Prostate gland (tissue), 2 donors: ENCODE measurements at regions not wholly inside any gene's neighbourhood (a gene's known extent, or its start where the extent isn't known, plus 50 kb on each side); places are given as distances from the start of the nearest gene placed in this dataset.
A peak's percentile ranks its signal among the peaks of the same experiment; 100 is the strongest.

Experiments
- DNase-seq: peaks from one replicate; pipeline ENCODE4 v3.0.0-alpha.2; 2019; ENCODE audit warnings: low spot score
- H3K27ac ChIP-seq, 2 donors: fragments of 200-600 bp; sonication (generic); 2 replicates each; pipeline ENCODE4 v1.5.1; 2017 to 2019
- H3K27me3 ChIP-seq: fragments of 200-600 bp; sonication (generic); replicated peaks from 2 replicates; pipeline ENCODE4 v1.5.1; 2019; ENCODE audit not compliant: insufficient read depth
- H3K36me3 ChIP-seq, 2 donors: fragments of 200-600 bp; sonication (generic); 1 replicate in 1 of 2; 2 replicates in 1 of 2; pipeline versions ENCODE4 v1.5.1 to v1.8.1; 2017 to 2019
- H3K4me1 ChIP-seq: fragments of 200-600 bp; sonication (generic); replicated peaks from 2 replicates; pipeline ENCODE4 v1.5.1; 2019
- H3K4me3 ChIP-seq, 2 donors: fragments of 200-600 bp; sonication (generic); 2 replicates each; pipeline ENCODE4 v1.5.1; 2017 to 2019
- H3K9me3 ChIP-seq: fragments of 200-600 bp; sonication (generic); 2 replicates; pipeline ENCODE4 v1.5.1; 2017
- POLR2A ChIP-seq: fragments of 450-650 bp; IDR thresholded peaks from one replicate; pipeline ENCODE4 v1.6.1; 2016; ENCODE audit warnings: antibody characterized with exemption, mild to moderate bottlenecking
- POLR2AphosphoS5 ChIP-seq: sonication (generic); formaldehyde crosslinking; IDR thresholded peaks from one replicate; pipeline ENCODE4 v1.6.1; 2017; ENCODE audit warnings: antibody characterized with exemption
- WGBS: methylation state at CpG from one replicate; pipeline ENCODE4 v1.1.5; 2018; 5-methylcytosine and 5-hydroxymethylcytosine counted together
- intact Hi-C: fragments of 100-400 bp; cut with DNase I; formaldehyde crosslinking; loops from one replicate; pipeline ENCODE4 v1.14.2; 2022
- TF ChIP-seq, protein P1 (sequence below), 4 experiments: fragments of 200-600 bp in 2 of 4; fragments of 450-650 bp in 2 of 4; sonication (generic) in 2 of 4; IDR thresholded peaks; 1 replicate in 3 of 4; 2 replicates in 1 of 4; pipeline ENCODE4 v1.5.1; 2016 to 2019; ENCODE audit warnings: antibody characterized with exemption in 4 of 4, mild to moderate bottlenecking in 2 of 4, moderate library complexity in 2 of 4

DNA sequence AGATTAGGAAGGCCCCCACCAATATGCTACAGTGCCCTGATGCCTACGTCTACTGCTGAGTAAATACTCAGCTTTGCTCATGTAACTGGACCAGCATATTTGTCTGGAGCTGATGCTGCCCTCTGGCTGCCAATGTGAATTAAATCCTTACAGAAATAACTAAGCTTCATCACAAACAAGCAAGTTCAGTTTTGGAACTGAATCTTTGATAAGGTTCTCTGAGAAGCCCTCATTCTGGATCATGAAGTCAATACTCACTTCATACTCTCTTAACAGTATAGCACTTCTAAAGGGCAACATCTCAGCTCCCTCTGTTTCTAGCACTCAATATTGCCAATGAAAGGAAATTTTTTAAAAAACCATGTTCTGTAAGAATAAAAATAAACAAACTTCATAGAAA, 246.7 kb downstream of the ETV1 start:
- Histone ChIP-seq H3K27me3 (no peaks in the 10 kb centered on the region), H3K9me3 (no peaks in the 10 kb centered on the region), H3K4me1 (no peaks in the 10 kb centered on the region), H3K4me3 (no peak overlapping the region), H3K36me3 (no peaks in the 10 kb centered on the region), H3K27ac (no peak overlapping the region)
- TF ChIP-seq POLR2AphosphoS5 (no peak), POLR2A (no peak)
- TF ChIP-seq, protein P1, sequence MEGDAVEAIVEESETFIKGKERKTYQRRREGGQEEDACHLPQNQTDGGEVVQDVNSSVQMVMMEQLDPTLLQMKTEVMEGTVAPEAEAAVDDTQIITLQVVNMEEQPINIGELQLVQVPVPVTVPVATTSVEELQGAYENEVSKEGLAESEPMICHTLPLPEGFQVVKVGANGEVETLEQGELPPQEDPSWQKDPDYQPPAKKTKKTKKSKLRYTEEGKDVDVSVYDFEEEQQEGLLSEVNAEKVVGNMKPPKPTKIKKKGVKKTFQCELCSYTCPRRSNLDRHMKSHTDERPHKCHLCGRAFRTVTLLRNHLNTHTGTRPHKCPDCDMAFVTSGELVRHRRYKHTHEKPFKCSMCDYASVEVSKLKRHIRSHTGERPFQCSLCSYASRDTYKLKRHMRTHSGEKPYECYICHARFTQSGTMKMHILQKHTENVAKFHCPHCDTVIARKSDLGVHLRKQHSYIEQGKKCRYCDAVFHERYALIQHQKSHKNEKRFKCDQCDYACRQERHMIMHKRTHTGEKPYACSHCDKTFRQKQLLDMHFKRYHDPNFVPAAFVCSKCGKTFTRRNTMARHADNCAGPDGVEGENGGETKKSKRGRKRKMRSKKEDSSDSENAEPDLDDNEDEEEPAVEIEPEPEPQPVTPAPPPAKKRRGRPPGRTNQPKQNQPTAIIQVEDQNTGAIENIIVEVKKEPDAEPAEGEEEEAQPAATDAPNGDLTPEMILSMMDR (IDR thresholded peaks at IDR 0.05): peak; percentile 16 to 56 (median 53)
- 12% methylated on average over 1 of the region's 1 CpG for WGBS
- DNase-seq: peak; percentile 36
- intact Hi-C loops: loop anchor here (5.0 to 10.0 kb wide), 2 partner anchors 218 to 249 kb away; no protein-coding TSS in a partner anchor

DNA sequence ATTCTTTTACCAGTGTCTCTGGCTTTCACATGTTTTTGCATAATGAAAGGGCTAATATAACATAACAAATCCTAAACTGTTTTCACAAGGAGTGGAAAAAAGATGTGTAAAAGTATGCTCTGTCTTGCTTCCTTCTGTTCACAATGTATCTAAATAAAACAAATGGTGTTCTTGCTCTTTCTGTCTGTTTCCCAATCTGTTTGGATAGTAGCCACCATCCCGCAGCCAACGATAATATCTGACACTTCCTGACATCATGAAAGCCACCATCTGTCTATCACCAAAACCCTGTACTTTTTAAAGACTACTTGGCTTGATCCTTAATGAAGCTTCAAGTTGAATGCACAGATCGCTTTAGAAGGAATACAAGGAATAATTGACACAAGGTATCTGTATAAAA, 246.2 kb downstream of the ETV1 start:
- TF ChIP-seq POLR2A (no peak), POLR2AphosphoS5 (no peak)
- TF ChIP-seq, protein P1 (IDR thresholded peaks at IDR 0.05): no peak
- H3K27ac ChIP-seq: no peak overlapping the region
- intact Hi-C loops: loop anchor here (5.0 to 10.0 kb wide), 2 partner anchors 218 to 249 kb away; no protein-coding TSS in a partner anchor
- no peaks in the 10 kb centered on the region for H3K4me1 ChIP-seq
- H3K9me3 ChIP-seq: no peaks in the 10 kb centered on the region
- H3K4me3 ChIP-seq: no peak overlapping the region
- no peaks in the 10 kb centered on the region for H3K36me3 ChIP-seq
- 19% methylated on average over 3 of the region's 3 CpGs for WGBS
- peak; percentile 10 for DNase-seq
- no peaks in the 10 kb centered on the region for H3K27me3 ChIP-seq

DNA sequence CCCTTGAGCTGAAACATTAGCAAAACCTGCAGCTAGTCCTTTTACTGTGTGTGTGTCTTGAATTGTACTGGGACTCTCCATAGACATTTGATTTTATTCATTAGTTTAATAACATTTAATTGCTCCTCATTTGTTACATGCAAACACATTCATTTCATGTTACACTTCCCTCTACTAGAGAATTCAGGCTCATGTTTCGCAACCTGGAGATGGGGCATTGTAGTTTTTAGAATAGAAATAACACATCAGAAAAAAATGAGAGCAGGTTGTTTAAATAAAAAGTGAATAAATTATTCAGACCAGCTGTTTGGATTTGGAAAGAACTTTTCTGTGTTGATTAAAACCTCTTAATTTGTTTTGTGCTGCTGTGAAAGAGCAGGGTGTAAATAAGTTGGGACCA, 243.9 kb downstream of the ETV1 start:
- Histone ChIP-seq H3K4me1 (no peaks in the 10 kb centered on the region), H3K27ac (no peak overlapping the region), H3K27me3 (no peaks in the 10 kb centered on the region), H3K4me3 (no peak overlapping the region), H3K36me3 (no peaks in the 10 kb centered on the region), H3K9me3 (no peaks in the 10 kb centered on the region)
- TF ChIP-seq POLR2AphosphoS5 (no peak), POLR2A (no peak)
- TF ChIP-seq, protein P1 (IDR thresholded peaks at IDR 0.05): no peak
- 98% methylated on average over 1 of the region's 1 CpG for WGBS
- intact Hi-C loops: loop anchor here (10.0 kb wide), 1 partner anchor 221 kb away; no protein-coding TSS in a partner anchor
- DNase-seq: no peak

DNA sequence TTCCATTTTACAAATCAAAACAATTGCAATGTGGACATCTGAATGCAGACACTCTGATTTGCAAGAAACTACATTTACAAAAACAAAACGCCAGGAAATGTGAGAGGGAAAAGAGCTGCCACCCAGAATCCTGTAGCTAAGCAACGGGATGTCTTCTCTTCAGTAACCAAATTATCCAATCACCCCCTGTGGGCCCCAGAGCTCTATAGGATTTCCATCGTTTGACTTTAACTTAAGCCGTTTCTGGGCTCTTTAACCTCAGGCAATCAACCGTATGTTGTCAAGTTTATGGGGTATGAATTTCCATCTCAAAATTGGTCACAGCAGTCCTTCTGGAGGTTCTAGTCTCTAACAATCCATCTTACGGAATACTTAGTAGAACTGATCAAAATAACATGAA, 240.5 kb downstream of the ETV1 start:
- TF ChIP-seq POLR2AphosphoS5: no peak
- no peak for TF ChIP-seq POLR2A
- TF ChIP-seq, protein P1 (IDR thresholded peaks at IDR 0.05): no peak
- H3K36me3 ChIP-seq: no peaks in the 10 kb centered on the region
- no peak overlapping the region for H3K4me3 ChIP-seq
- no peaks in the 10 kb centered on the region for H3K27me3 ChIP-seq
- H3K9me3 ChIP-seq: no peaks in the 10 kb centered on the region
- 42% methylated on average over 6 of the region's 6 CpGs for WGBS
- DNase-seq: no peak
- H3K27ac ChIP-seq: no peak overlapping the region
- intact Hi-C loops: loop anchor here (10.0 kb wide), 1 partner anchor 224 kb away; no protein-coding TSS in a partner anchor
- H3K4me1 ChIP-seq: no peaks in the 10 kb centered on the region

DNA sequence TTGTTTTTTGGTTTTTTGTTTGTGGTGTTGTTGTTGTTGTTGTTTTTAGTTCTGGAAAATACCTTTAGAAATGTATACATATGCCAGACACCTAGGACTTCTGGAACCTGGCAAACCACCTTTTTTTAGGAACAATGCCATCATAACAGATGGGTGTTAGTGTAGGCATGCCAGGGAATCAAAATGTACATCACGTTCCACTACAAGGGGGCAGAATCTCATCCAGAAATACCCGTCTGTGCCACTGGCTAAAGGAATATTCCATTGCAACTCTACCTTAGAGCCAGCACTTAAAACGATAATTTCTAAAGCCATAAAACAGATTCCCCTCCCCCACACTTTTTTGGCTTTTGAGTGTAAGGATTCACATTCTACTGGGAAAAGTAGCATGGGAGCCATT, 239.8 kb downstream of the ETV1 start:
- intact Hi-C loops: loop anchor here (10.0 kb wide), 1 partner anchor 225 kb away; no protein-coding TSS in a partner anchor
- DNase-seq: no peak
- Histone ChIP-seq H3K4me1 (no peaks in the 10 kb centered on the region), H3K4me3 (no peak overlapping the region), H3K9me3 (no peaks in the 10 kb centered on the region), H3K27me3 (no peaks in the 10 kb centered on the region), H3K36me3 (no peaks in the 10 kb centered on the region), H3K27ac (no peak overlapping the region)
- 90% methylated on average over 3 of the region's 3 CpGs for WGBS
- no peak for TF ChIP-seq POLR2A
- no peak for TF ChIP-seq POLR2AphosphoS5
- TF ChIP-seq, protein P1 (IDR thresholded peaks at IDR 0.05): no peak
